MM.1S (cell line): ENCODE measurements at regions not wholly inside any gene's neighbourhood (a gene's known extent, or its start where the extent isn't known, plus 50 kb on each side); places are given as distances from the start of the nearest gene placed in this dataset.

Source experiments
- CTCF ChIP-seq: fragments of 300-600 bp; sonication (generic); IDR thresholded peaks from 2 replicates; pipeline ENCODE4 v1.5.1; 2016; ENCODE audit warnings: antibody characterized with exemption, low read length, mixed read lengths
- EZH2 ChIP-seq: fragments of 300-600 bp; sonication (generic); optimal IDR thresholded peaks from 2 replicates; pipeline ENCODE3; 2017; ENCODE audit warnings: low read depth, mild to moderate bottlenecking, antibody characterized with exemption, low read length, mixed read lengths

DNA sequence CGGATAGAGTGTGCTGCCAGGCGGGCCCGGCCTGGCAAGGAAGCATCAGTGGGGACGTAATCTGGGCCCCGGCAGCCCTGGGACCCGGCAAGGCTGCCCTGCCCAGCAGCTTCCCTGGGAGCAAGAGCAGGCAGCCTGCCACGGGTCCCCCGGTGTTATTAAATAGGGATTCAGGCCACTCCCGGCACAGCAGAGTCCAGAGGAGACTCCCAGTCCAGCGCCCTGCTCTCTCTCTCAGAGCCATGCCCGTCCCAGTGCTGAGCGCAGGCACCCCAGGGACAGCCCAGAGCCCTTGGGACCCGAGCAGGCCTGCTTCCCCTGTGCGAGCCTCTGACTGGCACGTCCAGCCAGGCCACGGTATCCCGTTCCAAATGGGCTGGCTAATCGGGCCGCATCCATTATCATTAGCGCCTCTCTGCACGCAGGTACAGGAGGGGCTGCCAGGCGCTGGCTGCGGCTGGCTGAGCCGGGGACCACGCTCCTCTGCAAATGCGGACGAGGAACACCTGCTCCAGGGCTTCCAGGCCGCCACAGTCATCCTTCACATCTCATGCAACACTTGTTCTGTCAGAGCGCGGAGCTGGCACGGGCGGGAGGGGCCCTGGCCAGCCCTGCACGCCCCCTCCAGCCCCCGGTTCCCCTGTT, 344.2 kb upstream of the MKI67 start:
- TF ChIP-seq CTCF (no peak), EZH2 (no peak)
